B cell (primary cell): ENCODE measurements at regions not wholly inside any gene's neighbourhood (a gene's known extent, or its start where the extent isn't known, plus 50 kb on each side); places are given as distances from the start of the nearest gene placed in this dataset.

Experiments
- ATAC-seq: fragments of 200-7000 bp; cut with Tn5 transposase; one replicate; pipeline ENCODE4 v1.10.0; 2021; ENCODE audit warnings: low read depth, mild to moderate bottlenecking, moderate number of reproducible peaks, moderate library complexity
- CTCF ChIA-PET: fragments of 350-600 bp; sonication (Branson Sonifier 250); formaldehyde crosslinking; loops from one replicate; lab custom pipeline; 2021; ENCODE audit warnings: antibody characterized with exemption, inconsistent platforms; lab: Charles Lee
- POLR2A ChIA-PET: fragments of 350-600 bp; sonication (Branson Sonifier 250); formaldehyde crosslinking; loops from one replicate; lab custom pipeline; 2021; ENCODE audit warnings: antibody characterized with exemption; lab: Charles Lee
- DNase-seq: peaks from one replicate; pipeline ENCODE4 v3.0.0; 2013
- H2AFZ ChIP-seq: 2 replicates; pipeline ENCODE4 v1.6.1; 2012; ENCODE audit warnings: mild to moderate bottlenecking, low read depth, low read length; ENCODE audit not compliant: insufficient read depth, poor library complexity, severe bottlenecking
- H3K27ac ChIP-seq, 2 donors: 1 replicate in 1 of 2; 2 replicates in 1 of 2; pipeline ENCODE4 v1.5.1; 2012 to 2013; ENCODE audit warnings: low read length in 2 of 2, mild to moderate bottlenecking in 2 of 2, moderate library complexity in 1 of 2
- H3K27me3 ChIP-seq, 4 experiments: fragments of 200-600 bp in 1 of 4; sonication (generic) in 1 of 4; replicated peaks in 1 of 4; 1 replicate in 2 of 4; 2 replicates in 2 of 4; pipeline versions ENCODE4 v1.6.1 to v1.7.0; 2013 to 2016; ENCODE audit warnings: low read length in 3 of 4, mild to moderate bottlenecking in 2 of 4, mixed read lengths in 1 of 4, moderate library complexity in 1 of 4; ENCODE audit not compliant: insufficient read depth in 4 of 4, control insufficient read depth in 3 of 4; ENCODE audit errors: control extremely low read depth in 1 of 4
- H3K36me3 ChIP-seq, 2 experiments: replicated peaks in 1 of 2; 1 replicate in 1 of 2; 2 replicates in 1 of 2; pipeline versions ENCODE4 v1.6.1 to v1.7.1; 2013; ENCODE audit warnings: low read length in 1 of 2; ENCODE audit not compliant: insufficient read depth in 2 of 2, control insufficient read depth in 1 of 2; ENCODE audit errors: control extremely low read depth in 1 of 2, extremely low read depth in 1 of 2
- H3K4me1 ChIP-seq, 2 donors: fragments of 200-600 bp in 1 of 2; sonication (generic) in 1 of 2; 1 replicate in 1 of 2; 2 replicates in 1 of 2; pipeline versions ENCODE4 v1.5.1 to v1.6.1; 2013 to 2017; ENCODE audit warnings: low read length in 2 of 2; ENCODE audit not compliant: control insufficient read depth in 2 of 2, insufficient read depth in 2 of 2
- H3K4me2 ChIP-seq: replicated peaks from 2 replicates; pipeline ENCODE3; 2012; ENCODE audit warnings: mild to moderate bottlenecking, low read depth, low read length; ENCODE audit not compliant: poor library complexity, severe bottlenecking
- H3K4me3 ChIP-seq, 5 experiments: fragments of 200-600 bp in 1 of 5; sonication (generic) in 1 of 5; 1 replicate in 3 of 5; 2 replicates in 2 of 5; pipeline versions ENCODE4 v1.5.1 to v1.7.0; 2011 to 2016; ENCODE audit warnings: low read length in 4 of 5, mild to moderate bottlenecking in 4 of 5, low read depth in 2 of 5, control low read depth in 1 of 5, moderate library complexity in 1 of 5; ENCODE audit not compliant: insufficient read depth in 1 of 5; ENCODE audit errors: control extremely low read depth in 1 of 5, extremely low read depth in 1 of 5
- H3K79me2 ChIP-seq: fragments of 200-600 bp; sonication (generic); one replicate; pipeline ENCODE4 v1.6.0; 2016; ENCODE audit warnings: low read length; ENCODE audit not compliant: control insufficient read depth, insufficient read depth
- H3K9ac ChIP-seq: fragments of 200-600 bp; sonication (generic); 2 replicates; pipeline ENCODE4 v1.6.1; 2017; ENCODE audit warnings: mild to moderate bottlenecking, low read length, moderate library complexity
- H3K9me3 ChIP-seq, 3 donors: one replicate each; pipeline versions ENCODE4 v1.6.1 to v1.7.1; 2013; ENCODE audit warnings: low read length in 2 of 3; ENCODE audit not compliant: control insufficient read depth in 2 of 3, insufficient read depth in 1 of 3; ENCODE audit errors: control extremely low read depth in 1 of 3
- H4K20me1 ChIP-seq: 2 replicates; pipeline ENCODE4 v1.6.0; 2012; ENCODE audit warnings: mild to moderate bottlenecking, low read length; ENCODE audit not compliant: insufficient read depth, control insufficient read depth, poor library complexity, severe bottlenecking
- H3K27ac Mint-ChIP-seq: one replicate; pipeline ENCODE4 v1.8.0; 2021; ENCODE audit warnings: mixed read lengths
- H3K27me3 Mint-ChIP-seq: one replicate; pipeline ENCODE4 v1.8.0; 2021; ENCODE audit warnings: mixed read lengths
- H3K4me1 Mint-ChIP-seq: one replicate; pipeline ENCODE4 v1.8.0; 2021; ENCODE audit warnings: mixed read lengths
- H3K4me3 Mint-ChIP-seq: one replicate; pipeline ENCODE4 v1.8.0; 2021; ENCODE audit warnings: mixed read lengths
- H3K9me3 Mint-ChIP-seq: one replicate; pipeline ENCODE4 v1.8.0; 2022; ENCODE audit warnings: mixed read lengths; ENCODE audit not compliant: insufficient read depth
- CTCF ChIP-seq: fragments of 200-600 bp; IDR thresholded peaks from one replicate; pipeline ENCODE4 v1.8.0; 2022; ENCODE audit warnings: antibody characterized with exemption, mild to moderate bottlenecking
- EZH2 ChIP-seq: IDR thresholded peaks from 2 replicates; pipeline ENCODE4 v1.6.1; 2012; ENCODE audit warnings: borderline replicate concordance, low read depth, mild to moderate bottlenecking, moderate library complexity, low read length; ENCODE audit not compliant: insufficient read depth, poor library complexity, severe bottlenecking
- WGBS: methylation state at CpG from one replicate; pipeline ENCODE4 v1.1.5; 2013; ENCODE audit warnings: missing lambda C conversion rate; ENCODE audit not compliant: insufficient coverage; 5-methylcytosine and 5-hydroxymethylcytosine counted together
- intact Hi-C: fragments of 100-400 bp; cut with micrococcal nuclease; formaldehyde crosslinking; loops from one replicate; pipeline ENCODE4 v1.10.0; 2022

DNA sequence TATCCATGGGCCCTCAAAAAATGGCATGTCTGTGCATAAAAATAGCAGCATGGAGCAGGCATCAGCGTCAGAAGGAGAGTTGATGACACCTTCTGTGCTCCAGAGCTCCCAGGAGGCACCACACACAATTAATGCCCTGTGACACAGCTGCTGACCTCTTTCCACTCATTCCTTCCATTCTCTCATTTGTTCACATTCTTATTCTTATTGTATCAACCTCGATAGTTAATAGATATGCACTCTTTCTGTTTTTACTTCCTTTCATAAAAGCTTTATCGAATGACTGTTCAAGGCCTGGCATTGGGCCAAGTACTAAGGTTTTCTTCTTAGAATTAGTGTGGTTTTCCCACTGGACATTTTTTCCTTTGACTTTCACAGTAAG is 266.0 kb upstream of the MTNR1B start:
- Histone ChIP-seq H3K27ac (no peak overlapping the region), H3K9me3 (no peaks in the 10 kb centered on the region), H4K20me1 (no peaks in the 10 kb centered on the region), H3K9ac (no peak overlapping the region), H3K79me2 (no peaks in the 10 kb centered on the region), H3K36me3 (no peaks in the 10 kb centered on the region), H3K4me3 (no peak overlapping the region), H2AFZ (no peak overlapping the region), H3K27me3 (no peaks in the 10 kb centered on the region), H3K4me1 (no peaks in the 10 kb centered on the region), H3K4me2 (no peak overlapping the region)
- intact Hi-C loops, result no loop called here
- ATAC-seq (no peak), DNase-seq (no peak)
- ChIA-PET CTCF (no interaction called here), POLR2A (no interaction called here)
- WGBS, result 0% methylated on average over 1 of the region's 3 CpGs
- Mint-ChIP-seq H3K4me1 (no peaks in the 10 kb centered on the region), H3K27ac (no peak overlapping the region), H3K9me3 (peaks cover 5% of the 10 kb centered on the region), H3K27me3 (no peaks in the 10 kb centered on the region), H3K4me3 (no peak overlapping the region)
- no peak for TF ChIP-seq EZH2
- TF ChIP-seq CTCF, result no peak

DNA sequence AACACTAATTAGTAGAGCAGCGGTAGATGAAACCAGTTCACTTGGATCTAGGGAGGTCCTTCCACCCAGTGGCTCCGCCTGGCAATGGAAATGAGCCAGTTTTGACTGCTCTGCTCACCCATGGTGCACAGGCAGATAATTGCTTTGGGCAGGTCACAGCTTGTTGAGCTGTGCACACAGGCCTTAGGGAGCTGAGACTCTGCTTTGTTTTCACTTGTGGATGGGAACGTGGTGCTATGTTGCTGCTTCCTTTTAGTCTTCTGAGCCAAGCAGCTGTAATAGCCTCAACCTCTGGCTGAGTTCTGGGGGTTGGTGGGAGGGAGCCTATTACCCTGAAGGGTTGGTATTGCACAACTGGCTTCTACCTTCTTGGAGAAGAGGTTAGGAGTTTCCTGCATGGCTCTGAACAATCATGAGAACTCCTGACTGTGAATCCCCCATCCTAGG is 262.3 kb upstream of the MTNR1B start:
- intact Hi-C loops, result no loop called here
- Mint-ChIP-seq H3K4me3 (no peak overlapping the region), H3K9me3 (peaks cover 5% of the 10 kb centered on the region), H3K4me1 (no peaks in the 10 kb centered on the region), H3K27me3 (no peaks in the 10 kb centered on the region), H3K27ac (no peak overlapping the region)
- no peak overlapping the region for H3K9ac ChIP-seq
- ATAC-seq, result no peak
- no peaks in the 10 kb centered on the region for H3K79me2 ChIP-seq
- ChIA-PET POLR2A (no interaction called here), CTCF (no interaction called here)
- no peak for DNase-seq
- no peak overlapping the region for H3K4me3 ChIP-seq
- no peak overlapping the region for H2AFZ ChIP-seq
- no peak overlapping the region for H3K4me2 ChIP-seq
- H3K27me3 ChIP-seq, result no peaks in the 10 kb centered on the region
- no peaks in the 10 kb centered on the region for H3K4me1 ChIP-seq
- no peak for TF ChIP-seq EZH2
- no peak for TF ChIP-seq CTCF
- no peaks in the 10 kb centered on the region for H4K20me1 ChIP-seq
- no peaks in the 10 kb centered on the region for H3K9me3 ChIP-seq
- H3K36me3 ChIP-seq, result no peaks in the 10 kb centered on the region
- H3K27ac ChIP-seq, result no peak overlapping the region
- WGBS, result 65% methylated on average over 3 of the region's 3 CpGs
